ENCODE measurements at regions not wholly inside any gene's neighbourhood (a gene's known extent, or its start where the extent isn't known, plus 50 kb on each side); places are given as distances from the start of the nearest gene placed in this dataset.
"Not testable (repeated sequence)": the region's sequence is repeated elsewhere in the genome, so short reads cannot be mapped to it uniquely, and the experiment has no call there.

GRCh38 chr3:106518516-106518915 is 649.7 kb upstream of the CBLB start:
- peak overlapping the region; percentile 17 for H3K27ac Mint-ChIP-seq
- no peaks in the 10 kb centered on the region for H3K9me3 Mint-ChIP-seq
- no peak overlapping the region for H3K4me3 Mint-ChIP-seq
- no peak for DNase-seq
- H3K27me3 Mint-ChIP-seq (ENCODE audit: low read depth, poor library complexity), result peaks cover 4% of the 10 kb centered on the region
- no peak for TF ChIP-seq CTCF (IDR thresholded peaks at IDR 0.05)
- no peaks in the 10 kb centered on the region for H3K36me3 Mint-ChIP-seq (ENCODE audit: low read depth)
- no peaks in the 10 kb centered on the region for H3K4me1 Mint-ChIP-seq

GRCh38 chr3:106522397-106522796 is 653.6 kb upstream of the CBLB start:
- H3K4me3 Mint-ChIP-seq, result no peak overlapping the region
- H3K27ac Mint-ChIP-seq, result no peak overlapping the region
- no peak for DNase-seq
- peaks cover 14% of the 10 kb centered on the region for H3K9me3 Mint-ChIP-seq
- no peaks in the 10 kb centered on the region for H3K4me1 Mint-ChIP-seq
- H3K27me3 Mint-ChIP-seq (ENCODE audit: low read depth, poor library complexity), result peaks cover 7% of the 10 kb centered on the region
- H3K36me3 Mint-ChIP-seq (ENCODE audit: low read depth), result no peaks in the 10 kb centered on the region
- TF ChIP-seq CTCF (IDR thresholded peaks at IDR 0.05), result no peak

GRCh38 chr3:106528932-106529331 is 660.1 kb upstream of the CBLB start:
- Mint-ChIP-seq H3K27me3 (ENCODE audit: low read depth, poor library complexity) (peaks cover 3% of the 10 kb centered on the region), H3K4me3 (no peak overlapping the region), H3K9me3 (peaks cover 42% of the 10 kb centered on the region), H3K4me1 (no peaks in the 10 kb centered on the region), H3K36me3 (ENCODE audit: low read depth) (no peaks in the 10 kb centered on the region), H3K27ac (no peak overlapping the region)
- no peak for TF ChIP-seq CTCF (IDR thresholded peaks at IDR 0.05)
- DNase-seq, result no peak

GRCh38 chr3:106529738-106530137 is 660.9 kb upstream of the CBLB start:
- H3K36me3 Mint-ChIP-seq (ENCODE audit: low read depth), result no peaks in the 10 kb centered on the region
- H3K27ac Mint-ChIP-seq, result no peak overlapping the region
- no peak for TF ChIP-seq CTCF (IDR thresholded peaks at IDR 0.05)
- no peak overlapping the region for H3K4me3 Mint-ChIP-seq
- DNase-seq, result no peak
- peaks cover 45% of the 10 kb centered on the region for H3K9me3 Mint-ChIP-seq
- H3K4me1 Mint-ChIP-seq, result no peaks in the 10 kb centered on the region
- H3K27me3 Mint-ChIP-seq (ENCODE audit: low read depth, poor library complexity), result peaks cover 3% of the 10 kb centered on the region

GRCh38 chr3:106530367-106530766 is 661.6 kb upstream of the CBLB start:
- no peak overlapping the region for H3K27ac Mint-ChIP-seq
- no peaks in the 10 kb centered on the region for H3K36me3 Mint-ChIP-seq (ENCODE audit: low read depth)
- H3K9me3 Mint-ChIP-seq, result peaks cover 50% of the 10 kb centered on the region

GRCh38 chr3:106531771-106532329 is 663.0 kb upstream of the CBLB start:
- not testable (repeated sequence) for DNase-seq; H3K4me1 Mint-ChIP-seq; H3K36me3 Mint-ChIP-seq (ENCODE audit: low read depth); H3K4me3 Mint-ChIP-seq; H3K27ac Mint-ChIP-seq; H3K27me3 Mint-ChIP-seq (ENCODE audit: low read depth, poor library complexity)
- H3K9me3 Mint-ChIP-seq, result peaks cover 52% of the 10 kb centered on the region

More at GRCh38 chr3:106530367-106530766, 661.6 kb upstream of the CBLB start:
- TF ChIP-seq CTCF (IDR thresholded peaks at IDR 0.05), result no peak
- H3K27me3 Mint-ChIP-seq (ENCODE audit: low read depth, poor library complexity), result peaks cover 3% of the 10 kb centered on the region
- H3K4me1 Mint-ChIP-seq, result no peaks in the 10 kb centered on the region
- no peak for DNase-seq
- no peak overlapping the region for H3K4me3 Mint-ChIP-seq
